Testis (tissue), 2 donors: ENCODE measurements at regions not wholly inside any gene's neighbourhood (a gene's known extent, or its start where the extent isn't known, plus 50 kb on each side); places are given as distances from the start of the nearest gene placed in this dataset.

Experiments used
- CTCF ChIP-seq, 3 experiments: fragments of 450-650 bp in 2 of 3; fragments of 200-600 bp in 1 of 3; sonication (generic) in 1 of 3; IDR thresholded peaks; one replicate each; pipeline ENCODE4 v1.5.1; 2016 to 2019; ENCODE audit warnings: antibody characterized with exemption in 3 of 3, mild to moderate bottlenecking in 2 of 3, moderate library complexity in 1 of 3
- POLR2A ChIP-seq: fragments of 450-650 bp; IDR thresholded peaks from one replicate; pipeline ENCODE4 v1.6.1; 2017; ENCODE audit warnings: antibody characterized with exemption, mild to moderate bottlenecking, moderate library complexity

GRCh38 chr5:155307229-155307628, 293.7 kb downstream of the KIF4B start:
- TF ChIP-seq CTCF (IDR thresholded peaks at IDR 0.05) (no peak), POLR2A (no peak)
